GM12878 (cell line): ENCODE measurements at regions not wholly inside any gene's neighbourhood (a gene's known extent, or its start where the extent isn't known, plus 50 kb on each side); places are given as distances from the start of the nearest gene placed in this dataset.
"Not testable (repeated sequence)": the region's sequence is repeated elsewhere in the genome, so short reads cannot be mapped to it uniquely, and the experiment has no call there.

Experiments
- BCL3 ChIP-seq: IDR thresholded peaks from 2 replicates; pipeline ENCODE4 v1.6.1; 2011; ENCODE audit warnings: borderline replicate concordance, low read depth, mild to moderate bottlenecking, moderate library complexity, low read length; ENCODE audit not compliant: insufficient read depth, poor library complexity, severe bottlenecking
- CTCF ChIP-seq, 3 experiments: IDR thresholded peaks in 2 of 3; conservative IDR thresholded peaks in 1 of 3; 2 replicates each; pipeline ENCODE4 v1.5.1; 2011; ENCODE audit warnings: low read depth in 3 of 3, low read length in 3 of 3, mild to moderate bottlenecking in 3 of 3, control low read depth in 2 of 3, moderate library complexity in 2 of 3, inconsistent platforms in 1 of 3, mixed read lengths in 1 of 3; ENCODE audit not compliant: control insufficient read depth in 2 of 3, insufficient read depth in 1 of 3; ENCODE audit errors: extremely low read depth in 1 of 3
- NR2F1 ChIP-seq: fragments of 450-650 bp; conservative IDR thresholded peaks from 2 replicates; pipeline ENCODE4 v1.6.1; 2017; ENCODE audit warnings: mild to moderate bottlenecking
- RAD21 ChIP-seq: IDR thresholded peaks from 2 replicates; pipeline ENCODE4 v1.6.1; 2011; ENCODE audit warnings: mild to moderate bottlenecking, low read depth, low read length, moderate library complexity; ENCODE audit not compliant: insufficient read depth
- ZNF687 ChIP-seq: fragments of 450-650 bp; IDR thresholded peaks from 2 replicates; pipeline ENCODE4 v1.6.1; 2017; ENCODE audit warnings: mild to moderate bottlenecking, moderate library complexity

- not testable (repeated sequence) for TF ChIP-seq CTCF (IDR thresholded peaks at IDR 0.05 in 2 of 3, conservative IDR thresholded peaks at IDR 0.05 in 1 of 3; ENCODE audit: control insufficient read depth in 2 of 3, extremely low read depth in 1 of 3, insufficient read depth in 1 of 3, low read depth in 3 of 3, low read length in 3 of 3); ZNF687; NR2F1; RAD21; BCL3
Measured at GRCh38 chr1:149635290-149635899, 51.7 kb downstream of the PPIAL4C start.
